PC-9 (cell line): ENCODE measurements at regions not wholly inside any gene's neighbourhood (a gene's known extent, or its start where the extent isn't known, plus 50 kb on each side); places are given as distances from the start of the nearest gene placed in this dataset.

Experiments used
- BruUV-seq: library from RNA; stranded (reverse); fragments of 400-500 nt; replicated peaks from 2 replicates; lab custom pipeline; 2021; lab: Mats Ljungman, UMichigan
- CTCF ChIA-PET: fragments of 300-600 bp; sonication (Branson Sonifier 250); formaldehyde crosslinking; loops from one replicate; lab custom pipeline; 2022; ENCODE audit warnings: antibody characterized with exemption; lab: Charles Lee
- POLR2A ChIA-PET: fragments of 300-600 bp; sonication (Branson Sonifier 250); formaldehyde crosslinking; loops from one replicate; lab custom pipeline; 2022; ENCODE audit warnings: antibody characterized with exemption; ENCODE audit not compliant: unreplicated experiment; lab: Charles Lee
- DNase-seq, 2 experiments: peaks; one replicate each; pipeline versions ENCODE4 v3.0.0 to v3.0.0-alpha.2; 2015 to 2022; ENCODE audit warnings: mixed read lengths in 1 of 2
- H2AFZ ChIP-seq: fragments of 200-600 bp; sonication (generic); 2 replicates; pipeline ENCODE4 v1.8.1; 2017; ENCODE audit warnings: antibody characterized with exemption
- H3F3A ChIP-seq: fragments of 200-600 bp; sonication (generic); 2 replicates; pipeline ENCODE4 v1.8.1; 2017; ENCODE audit warnings: antibody characterized with exemption, mild to moderate bottlenecking, low read depth; ENCODE audit not compliant: insufficient read depth
- H3K27ac ChIP-seq: fragments of 200-600 bp; sonication (generic); 2 replicates; pipeline ENCODE4 v1.6.1; 2016; ENCODE audit warnings: mixed run types
- H3K27me3 ChIP-seq: fragments of 200-600 bp; sonication (generic); 2 replicates; pipeline ENCODE4 v1.6.1; 2016; ENCODE audit warnings: low read depth, mixed run types; ENCODE audit not compliant: insufficient read depth
- H3K36me3 ChIP-seq: fragments of 200-600 bp; sonication (generic); 2 replicates; pipeline ENCODE4 v1.6.1; 2016; ENCODE audit warnings: low read depth, mixed run types
- H3K4me1 ChIP-seq: fragments of 200-600 bp; sonication (generic); replicated peaks from 2 replicates; pipeline ENCODE4 v1.6.1; 2016; ENCODE audit warnings: mixed run types; ENCODE audit not compliant: insufficient read depth
- H3K4me2 ChIP-seq: fragments of 200-600 bp; sonication (generic); 2 replicates; pipeline ENCODE4 v1.6.1; 2017; ENCODE audit warnings: mixed run types
- H3K4me3 ChIP-seq: fragments of 200-600 bp; sonication (generic); 2 replicates; pipeline ENCODE4 v1.6.1; 2016; ENCODE audit warnings: mixed run types
- H3K79me2 ChIP-seq: fragments of 200-600 bp; sonication (generic); 2 replicates; pipeline ENCODE4 v1.6.1; 2017; ENCODE audit warnings: low read depth, mixed run types
- H3K9me2 ChIP-seq: fragments of 200-600 bp; sonication (generic); 2 replicates; pipeline ENCODE4 v1.8.1; 2017; ENCODE audit warnings: mild to moderate bottlenecking; ENCODE audit not compliant: insufficient read depth
- H3K9me3 ChIP-seq: fragments of 200-600 bp; sonication (generic); 2 replicates; pipeline ENCODE4 v1.8.1; 2016; ENCODE audit warnings: low read depth; ENCODE audit not compliant: insufficient read depth
- H4K20me1 ChIP-seq: fragments of 200-600 bp; sonication (generic); 2 replicates; pipeline ENCODE4 v1.8.1; 2017; ENCODE audit not compliant: insufficient read depth
- EZH2 ChIP-seq: fragments of 200-600 bp; sonication (generic); IDR thresholded peaks from 2 replicates; pipeline ENCODE4 v1.8.0; 2017; ENCODE audit warnings: antibody characterized with exemption, low read depth
- intact Hi-C: fragments of 100-400 bp; cut with micrococcal nuclease; formaldehyde crosslinking; loops from one replicate; pipeline ENCODE4 v1.10.0; 2022; ENCODE audit not compliant: unreplicated experiment
- TF ChIP-seq, protein P1 (sequence below): fragments of 200-600 bp; sonication (generic); conservative IDR thresholded peaks from 2 replicates; pipeline ENCODE4 v1.6.1; 2017; ENCODE audit warnings: mixed run types, antibody characterized with exemption, mild to moderate bottlenecking, moderate library complexity

DNA sequence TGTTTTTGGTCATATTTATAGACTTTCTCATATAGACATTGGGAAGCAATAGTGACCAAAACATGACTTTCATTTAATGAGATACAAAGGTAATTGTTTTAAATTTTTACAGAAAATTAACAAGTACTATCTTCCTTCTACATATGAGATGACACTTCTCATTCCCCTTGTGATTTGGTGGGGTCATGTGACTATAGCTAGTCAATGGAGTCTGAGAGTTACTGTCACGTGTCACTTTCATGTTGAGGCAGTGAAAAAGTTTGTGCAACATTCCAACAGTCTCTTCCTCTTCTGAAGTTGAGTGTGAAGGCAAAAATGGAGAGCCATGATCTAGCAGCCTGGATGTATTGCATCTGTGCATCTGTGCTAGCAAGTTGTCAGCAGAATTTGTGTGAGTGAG lies 618.3 kb upstream of the LRRC4C start:
- H3K9me3 ChIP-seq = no peaks in the 10 kb centered on the region; the same call in 1 of the 2 replicates
- H2AFZ ChIP-seq = no peak overlapping the region
- H3K79me2 ChIP-seq = no peaks in the 10 kb centered on the region
- no peaks in the 10 kb centered on the region for H3K9me2 ChIP-seq
- no peak overlapping the region for H3K27ac ChIP-seq
- intact Hi-C loops = no loop called here
- H4K20me1 ChIP-seq = no peaks in the 10 kb centered on the region
- no peaks in the 10 kb centered on the region for H3F3A ChIP-seq
- H3K27me3 ChIP-seq = no peaks in the 10 kb centered on the region
- BruUV-seq = no TSS peak
- H3K4me2 ChIP-seq = no peak overlapping the region
- ChIA-PET CTCF (no interaction called here), POLR2A (no interaction called here)
- no peaks in the 10 kb centered on the region for H3K36me3 ChIP-seq
- no peak for DNase-seq
- TF ChIP-seq, protein P1, sequence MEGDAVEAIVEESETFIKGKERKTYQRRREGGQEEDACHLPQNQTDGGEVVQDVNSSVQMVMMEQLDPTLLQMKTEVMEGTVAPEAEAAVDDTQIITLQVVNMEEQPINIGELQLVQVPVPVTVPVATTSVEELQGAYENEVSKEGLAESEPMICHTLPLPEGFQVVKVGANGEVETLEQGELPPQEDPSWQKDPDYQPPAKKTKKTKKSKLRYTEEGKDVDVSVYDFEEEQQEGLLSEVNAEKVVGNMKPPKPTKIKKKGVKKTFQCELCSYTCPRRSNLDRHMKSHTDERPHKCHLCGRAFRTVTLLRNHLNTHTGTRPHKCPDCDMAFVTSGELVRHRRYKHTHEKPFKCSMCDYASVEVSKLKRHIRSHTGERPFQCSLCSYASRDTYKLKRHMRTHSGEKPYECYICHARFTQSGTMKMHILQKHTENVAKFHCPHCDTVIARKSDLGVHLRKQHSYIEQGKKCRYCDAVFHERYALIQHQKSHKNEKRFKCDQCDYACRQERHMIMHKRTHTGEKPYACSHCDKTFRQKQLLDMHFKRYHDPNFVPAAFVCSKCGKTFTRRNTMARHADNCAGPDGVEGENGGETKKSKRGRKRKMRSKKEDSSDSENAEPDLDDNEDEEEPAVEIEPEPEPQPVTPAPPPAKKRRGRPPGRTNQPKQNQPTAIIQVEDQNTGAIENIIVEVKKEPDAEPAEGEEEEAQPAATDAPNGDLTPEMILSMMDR = no peak
- no peak for TF ChIP-seq EZH2
- no peaks in the 10 kb centered on the region for H3K4me1 ChIP-seq
- H3K4me3 ChIP-seq = no peak overlapping the region

DNA sequence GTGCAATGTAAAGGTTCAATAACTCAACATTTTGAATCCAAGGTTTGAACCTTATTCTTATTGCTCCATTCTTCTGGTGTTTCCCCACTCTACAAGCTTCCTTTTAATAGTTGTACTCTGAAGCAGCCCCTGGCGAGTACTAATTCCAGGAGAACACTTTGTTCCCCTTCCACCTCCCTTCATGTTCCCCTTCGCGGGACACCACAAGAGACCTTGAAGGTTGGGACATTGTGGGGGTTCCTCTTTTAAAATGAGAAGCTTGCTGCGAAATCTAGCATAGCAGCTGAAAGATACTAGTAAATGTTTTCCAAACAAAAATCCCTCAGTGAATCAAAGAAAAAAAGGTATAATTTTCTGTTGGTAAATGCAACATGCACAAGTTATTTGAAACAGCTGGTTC lies 626.3 kb upstream of the LRRC4C start:
- Histone ChIP-seq H3K27ac (no peak overlapping the region), H3K36me3 (no peaks in the 10 kb centered on the region), H3K4me3 (no peak overlapping the region), H3K4me1 (no peaks in the 10 kb centered on the region), H3F3A (no peaks in the 10 kb centered on the region), H4K20me1 (no peaks in the 10 kb centered on the region), H2AFZ (no peak overlapping the region), H3K4me2 (no peak overlapping the region), H3K9me2 (no peaks in the 10 kb centered on the region), H3K9me3 (no peaks in the 10 kb centered on the region; the same call in 1 of the 2 replicates), H3K27me3 (no peaks in the 10 kb centered on the region), H3K79me2 (no peaks in the 10 kb centered on the region)
- TF ChIP-seq, protein P1 = no peak
- TF ChIP-seq EZH2 = no peak
- BruUV-seq = no TSS peak
- POLR2A ChIA-PET = no interaction called here
- intact Hi-C loops = no loop called here
- no peak for DNase-seq
- CTCF ChIA-PET = no interaction called here

DNA sequence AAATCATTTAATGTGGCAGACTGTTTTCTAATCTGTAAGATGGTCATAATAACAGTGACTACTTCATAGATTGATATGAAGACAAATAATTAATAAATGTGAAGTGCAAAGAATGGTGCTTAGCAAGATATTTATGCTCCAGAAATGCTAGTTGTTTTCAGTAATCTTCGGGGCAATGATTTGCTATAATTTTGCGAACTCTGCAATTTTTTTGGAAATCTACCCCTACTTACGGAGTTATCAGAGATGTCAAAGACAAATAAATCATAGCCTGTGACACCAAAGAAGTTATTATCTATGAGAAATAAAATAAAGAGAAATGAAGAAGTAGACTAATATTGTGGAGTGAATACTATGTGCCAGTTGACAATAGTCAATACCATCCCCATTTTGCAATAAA lies 634.1 kb upstream of the LRRC4C start:
- H3K27ac ChIP-seq = no peak overlapping the region
- DNase-seq = no peak
- no peaks in the 10 kb centered on the region for H3K4me1 ChIP-seq
- H3K4me3 ChIP-seq = no peak overlapping the region
- H3K9me2 ChIP-seq = no peaks in the 10 kb centered on the region; the same call in 1 of the 2 replicates
- no peak overlapping the region for H2AFZ ChIP-seq
- no peaks in the 10 kb centered on the region for H4K20me1 ChIP-seq
- CTCF ChIA-PET = no interaction called here
- no peak for TF ChIP-seq EZH2
- TF ChIP-seq, protein P1 = no peak
- no peaks in the 10 kb centered on the region for H3K9me3 ChIP-seq
- intact Hi-C loops = no loop called here
- H3K36me3 ChIP-seq = no peaks in the 10 kb centered on the region
- H3K4me2 ChIP-seq = no peak overlapping the region
- H3K79me2 ChIP-seq = no peaks in the 10 kb centered on the region
- POLR2A ChIA-PET = no interaction called here
- H3F3A ChIP-seq = no peaks in the 10 kb centered on the region
- no peaks in the 10 kb centered on the region for H3K27me3 ChIP-seq
- BruUV-seq = no TSS peak
